Naive thymus-derived CD4-positive, alpha-beta T cell (primary cell): ENCODE measurements at regions not wholly inside any gene's neighbourhood (a gene's known extent, or its start where the extent isn't known, plus 50 kb on each side); places are given as distances from the start of the nearest gene placed in this dataset.
"Not testable (repeated sequence)": the region's sequence is repeated elsewhere in the genome, so short reads cannot be mapped to it uniquely, and the experiment has no call there.

Experiments used
- ATAC-seq: fragments of 150-1000 bp; cut with Tn5 transposase; 2 replicates; pipeline ENCODE4 v1.10.0; 2021; ENCODE audit warnings: mild to moderate bottlenecking, moderate library complexity
- CTCF ChIA-PET: fragments of 350-600 bp; sonication (Branson Sonifier 250); formaldehyde crosslinking; loops from one replicate; lab custom pipeline; 2021; ENCODE audit warnings: antibody characterized with exemption; lab: Charles Lee
- POLR2A ChIA-PET: fragments of 350-600 bp; sonication (Branson Sonifier 250); formaldehyde crosslinking; loops from one replicate; lab custom pipeline; 2021; ENCODE audit warnings: antibody characterized with exemption, inconsistent platforms; lab: Charles Lee
- DNase-seq, 9 donors: peaks; one replicate each; pipeline versions ENCODE4 v3.0.0 to v3.0.0-alpha.2; 2020 to 2022; ENCODE audit warnings: mixed read lengths in 1 of 9
- H3K27ac ChIP-seq: one replicate; pipeline ENCODE4 v1.7.0; 2013; ENCODE audit warnings: mild to moderate bottlenecking, low read depth, low read length, moderate library complexity
- H3K27me3 ChIP-seq, 2 donors: one replicate each; pipeline ENCODE4 v1.7.0; 2013; ENCODE audit warnings: low read length in 2 of 2, mild to moderate bottlenecking in 2 of 2, moderate library complexity in 2 of 2; ENCODE audit not compliant: control insufficient read depth in 2 of 2, insufficient read depth in 2 of 2
- H3K36me3 ChIP-seq, 3 experiments: 1 replicate in 2 of 3; 2 replicates in 1 of 3; pipeline ENCODE4 v1.7.0; 2013; ENCODE audit warnings: low read length in 3 of 3, mild to moderate bottlenecking in 3 of 3, moderate library complexity in 1 of 3; ENCODE audit not compliant: insufficient read depth in 3 of 3, control insufficient read depth in 2 of 3
- H3K4me1 ChIP-seq, 2 donors: one replicate each; pipeline ENCODE4 v1.7.0; 2013; ENCODE audit warnings: low read length in 2 of 2, mild to moderate bottlenecking in 2 of 2, moderate library complexity in 1 of 2; ENCODE audit not compliant: control insufficient read depth in 2 of 2, insufficient read depth in 2 of 2
- H3K4me3 ChIP-seq: 2 replicates; pipeline ENCODE4 v1.7.0; 2013; ENCODE audit warnings: mild to moderate bottlenecking, low read length
- H3K9me3 ChIP-seq, 3 experiments: 1 replicate in 2 of 3; 2 replicates in 1 of 3; pipeline ENCODE4 v1.7.0; 2013; ENCODE audit warnings: low read length in 3 of 3; ENCODE audit not compliant: control insufficient read depth in 2 of 3
- H3K27ac Mint-ChIP-seq, 9 donors: one replicate each; pipeline ENCODE4 v1.8.0; 2020 to 2022; ENCODE audit warnings: mixed read lengths in 9 of 9, mild to moderate bottlenecking in 8 of 9, moderate library complexity in 5 of 9, inconsistent platforms in 2 of 9
- H3K27me3 Mint-ChIP-seq, 5 donors: one replicate each; pipeline ENCODE4 v1.8.0; 2021 to 2022; ENCODE audit warnings: mixed read lengths in 5 of 5, mild to moderate bottlenecking in 1 of 5
- H3K36me3 Mint-ChIP-seq, 5 donors: one replicate each; pipeline ENCODE4 v1.8.0; 2020 to 2022; ENCODE audit warnings: mixed read lengths in 5 of 5, mild to moderate bottlenecking in 3 of 5, inconsistent platforms in 1 of 5
- H3K4me1 Mint-ChIP-seq, 7 donors: one replicate each; pipeline ENCODE4 v1.8.0; 2020 to 2022; ENCODE audit warnings: mixed read lengths in 7 of 7, mild to moderate bottlenecking in 3 of 7, inconsistent platforms in 1 of 7
- H3K4me3 Mint-ChIP-seq, 10 donors: one replicate each; pipeline ENCODE4 v1.8.0; 2020 to 2022; ENCODE audit warnings: mild to moderate bottlenecking in 10 of 10, mixed read lengths in 10 of 10, moderate library complexity in 6 of 10, inconsistent platforms in 2 of 10
- H3K9me3 Mint-ChIP-seq, 11 donors: one replicate each; pipeline ENCODE4 v1.8.0; 2020 to 2022; ENCODE audit warnings: mixed read lengths in 11 of 11, mild to moderate bottlenecking in 4 of 11, inconsistent platforms in 1 of 11, moderate library complexity in 1 of 11
- intact Hi-C, 2 donors: fragments of 100-400 bp; cut with micrococcal nuclease; formaldehyde crosslinking; loops; one replicate each; pipeline ENCODE4 v1.15.1; 2023

DNA sequence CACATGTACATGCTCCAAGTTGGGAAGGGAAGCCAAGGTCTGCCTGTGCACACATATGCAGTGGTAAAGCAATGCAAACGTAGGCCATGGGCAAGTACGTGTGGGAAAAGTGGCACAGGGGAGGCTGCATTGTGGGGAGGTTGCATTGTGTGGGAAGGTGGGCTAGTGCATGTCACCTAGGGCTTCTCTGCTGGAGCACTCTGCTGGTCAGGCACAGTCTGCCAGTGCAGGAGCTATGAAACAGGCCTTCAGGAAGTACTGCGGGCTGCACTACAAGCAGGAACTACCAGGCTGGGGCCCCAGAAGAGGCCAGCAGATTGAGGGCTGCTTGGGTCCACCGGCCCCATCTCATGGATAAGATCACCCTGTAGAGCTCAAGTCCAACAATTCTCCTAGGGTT, 1694.6 kb upstream of the CDH6 start:
- Mint-ChIP-seq H3K27ac (no peak overlapping the region), H3K4me1 (no peaks in the 10 kb centered on the region), H3K27me3 (peaks cover 0 to 5% (median 0%) of the 10 kb centered on the region in 5 donors), H3K9me3 (peaks cover 5 to 51% (median 34%) of the 10 kb centered on the region in 11 donors), H3K4me3 (no peak overlapping the region), H3K36me3 (peaks cover 0 to 4% (median 0%) of the 10 kb centered on the region in 5 donors)
- Histone ChIP-seq H3K4me3 (no peak overlapping the region), H3K4me1 (no peaks in the 10 kb centered on the region), H3K9me3 (peaks cover 0 to 6% (median 0%) of the 10 kb centered on the region in 3 experiments), H3K36me3 (no peaks in the 10 kb centered on the region), H3K27ac (no peak overlapping the region), H3K27me3 (no peaks in the 10 kb centered on the region)
- intact Hi-C loops = no loop called here
- ATAC-seq (no peak), DNase-seq (no peak)
- ChIA-PET CTCF (no interaction called here), POLR2A (no interaction called here)

DNA sequence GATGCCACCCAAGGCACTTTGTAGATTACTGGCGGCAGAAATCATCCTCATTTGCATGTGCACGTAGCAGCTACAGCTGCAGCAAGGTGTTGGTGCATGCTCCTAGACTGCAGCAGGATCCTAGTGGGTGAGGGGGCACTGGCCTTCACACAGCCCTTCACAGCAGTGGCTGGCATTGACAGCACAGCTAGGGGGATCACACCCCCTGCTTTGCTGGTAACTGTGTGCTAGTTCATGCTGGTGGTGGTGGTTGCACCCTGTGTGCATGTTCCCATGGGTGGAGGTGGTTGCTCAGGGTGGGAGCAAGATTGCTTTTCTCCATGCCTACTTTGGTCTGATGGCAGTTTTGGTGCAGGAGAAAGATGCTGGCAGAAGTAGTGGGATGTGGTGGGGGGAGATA, 1695.1 kb upstream of the CDH6 start:
- Histone ChIP-seq H3K36me3 (no peaks in the 10 kb centered on the region), H3K9me3 (peaks cover 0 to 6% (median 0%) of the 10 kb centered on the region in 3 experiments), H3K27ac (no peak overlapping the region), H3K27me3 (no peaks in the 10 kb centered on the region), H3K4me1 (no peaks in the 10 kb centered on the region), H3K4me3 (no peak overlapping the region)
- ATAC-seq (no peak), DNase-seq (no peak)
- H3K36me3 Mint-ChIP-seq = peaks cover 0 to 4% (median 0%) of the 10 kb centered on the region in 5 donors
- no peaks in the 10 kb centered on the region for H3K4me1 Mint-ChIP-seq
- peaks cover 0 to 5% (median 0%) of the 10 kb centered on the region in 5 donors for H3K27me3 Mint-ChIP-seq
- H3K27ac Mint-ChIP-seq = no peak overlapping the region
- POLR2A ChIA-PET = no interaction called here
- CTCF ChIA-PET = no interaction called here
- H3K4me3 Mint-ChIP-seq = no peak overlapping the region
- H3K9me3 Mint-ChIP-seq = peaks cover 5 to 51% (median 34%) of the 10 kb centered on the region in 11 donors
- intact Hi-C loops = no loop called here

DNA sequence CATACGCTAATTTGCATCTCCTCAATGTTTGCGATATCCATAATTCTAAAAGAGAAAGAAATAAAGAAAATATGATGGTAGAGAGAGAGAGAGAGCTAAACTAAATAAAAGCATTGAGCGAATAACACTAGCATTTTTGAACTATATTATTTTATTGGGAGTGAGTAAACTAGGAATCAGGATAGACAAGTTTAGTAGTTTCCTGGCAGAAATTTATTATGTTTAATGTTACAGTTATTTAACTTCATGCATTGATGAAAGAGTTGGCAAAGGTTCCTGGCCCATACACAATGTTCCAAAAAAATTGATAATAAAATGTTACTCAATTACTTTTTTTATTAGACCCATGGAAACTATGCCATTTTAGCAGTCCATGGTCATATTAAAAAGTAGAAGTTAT, 1708.2 kb upstream of the CDH6 start:
- Histone ChIP-seq H3K9me3 (no peaks in the 10 kb centered on the region), H3K27ac (no peak overlapping the region), H3K4me3 (no peak overlapping the region), H3K27me3 (no peaks in the 10 kb centered on the region), H3K36me3 (no peaks in the 10 kb centered on the region), H3K4me1 (no peaks in the 10 kb centered on the region)
- Mint-ChIP-seq H3K27me3 (no peaks in the 10 kb centered on the region), H3K9me3 (peaks cover 0 to 31% (median 9%) of the 10 kb centered on the region in 11 donors), H3K27ac (no peak overlapping the region), H3K4me3 (no peak overlapping the region), H3K36me3 (no peaks in the 10 kb centered on the region), H3K4me1 (no peaks in the 10 kb centered on the region)
- ChIA-PET POLR2A (no interaction called here), CTCF (no interaction called here)
- DNase-seq (no peak), ATAC-seq (no peak)
- intact Hi-C loops = no loop called here

DNA sequence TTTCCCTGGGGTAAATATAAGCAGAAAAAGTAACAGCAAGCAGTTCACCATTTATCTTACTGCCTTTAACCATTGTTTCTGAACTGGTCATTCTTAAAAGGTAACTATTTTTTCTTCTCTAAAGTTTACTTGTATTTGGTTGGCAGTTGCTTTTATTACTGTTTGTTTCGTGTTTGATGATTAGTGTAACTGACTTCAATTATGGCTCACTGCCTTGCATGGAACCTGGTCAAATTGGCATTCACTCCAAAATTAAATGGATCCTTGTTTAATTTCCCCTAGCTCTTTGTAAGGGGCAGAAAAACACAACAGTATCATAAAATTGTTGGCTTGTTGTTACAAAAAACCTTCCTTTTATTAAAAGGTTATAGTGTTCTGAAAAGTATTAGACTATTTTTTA, 1723.9 kb upstream of the CDH6 start:
- no peaks in the 10 kb centered on the region for H3K9me3 ChIP-seq

DNA sequence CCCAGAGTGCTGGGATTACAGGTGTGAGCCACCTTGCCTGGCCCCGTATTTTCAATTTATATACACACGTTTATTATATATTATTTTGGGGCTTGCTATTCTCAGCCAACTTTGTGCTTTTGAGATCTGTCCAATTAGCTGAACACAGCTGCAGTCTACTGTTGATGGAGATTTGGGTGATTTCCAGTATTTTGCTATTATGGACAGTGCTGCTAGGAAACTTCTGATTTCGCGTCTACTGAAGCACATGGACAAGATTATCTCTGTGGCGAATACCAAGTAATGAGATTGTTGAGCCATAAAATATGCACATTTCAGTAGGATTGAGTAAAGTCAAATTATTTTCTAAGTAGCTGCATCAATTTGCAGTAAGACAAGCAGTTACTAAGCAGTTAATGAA, 1731.2 kb upstream of the CDH6 start:
- intact Hi-C loops = no loop called here
- no peak overlapping the region for H3K4me3 Mint-ChIP-seq
- Histone ChIP-seq H3K36me3 (no peaks in the 10 kb centered on the region), H3K4me1 (no peaks in the 10 kb centered on the region), H3K27ac (no peak overlapping the region), H3K9me3 (no peaks in the 10 kb centered on the region), H3K27me3 (no peaks in the 10 kb centered on the region), H3K4me3 (no peak overlapping the region)
- H3K9me3 Mint-ChIP-seq = peaks cover 0 to 13% (median 3%) of the 10 kb centered on the region in 11 donors
- ATAC-seq = no peak
- ChIA-PET CTCF (interaction anchor here (0.7 kb wide), 1 partner anchor 158 kb away, joined by 3 read pairs; no protein-coding TSS in a partner anchor), POLR2A (no interaction called here)
- DNase-seq = no peak
- no peaks in the 10 kb centered on the region for H3K27me3 Mint-ChIP-seq
- no peak overlapping the region for H3K27ac Mint-ChIP-seq
- H3K36me3 Mint-ChIP-seq = no peaks in the 10 kb centered on the region
- H3K4me1 Mint-ChIP-seq = no peaks in the 10 kb centered on the region

More for the DNA sequence above, 1723.9 kb upstream of the CDH6 start:
- Mint-ChIP-seq H3K9me3 (peaks cover 0 to 26% (median 11%) of the 10 kb centered on the region in 11 donors), H3K27me3 (no peaks in the 10 kb centered on the region), H3K4me1 (no peaks in the 10 kb centered on the region), H3K27ac (no peak overlapping the region), H3K36me3 (no peaks in the 10 kb centered on the region), H3K4me3 (no peak overlapping the region)
- Histone ChIP-seq H3K4me1 (no peaks in the 10 kb centered on the region), H3K36me3 (no peaks in the 10 kb centered on the region), H3K4me3 (no peak overlapping the region), H3K27me3 (no peaks in the 10 kb centered on the region), H3K27ac (no peak overlapping the region)
- ChIA-PET POLR2A (no interaction called here), CTCF (no interaction called here)
- DNase-seq (no peak), ATAC-seq (no peak)
- intact Hi-C loops = no loop called here

DNA sequence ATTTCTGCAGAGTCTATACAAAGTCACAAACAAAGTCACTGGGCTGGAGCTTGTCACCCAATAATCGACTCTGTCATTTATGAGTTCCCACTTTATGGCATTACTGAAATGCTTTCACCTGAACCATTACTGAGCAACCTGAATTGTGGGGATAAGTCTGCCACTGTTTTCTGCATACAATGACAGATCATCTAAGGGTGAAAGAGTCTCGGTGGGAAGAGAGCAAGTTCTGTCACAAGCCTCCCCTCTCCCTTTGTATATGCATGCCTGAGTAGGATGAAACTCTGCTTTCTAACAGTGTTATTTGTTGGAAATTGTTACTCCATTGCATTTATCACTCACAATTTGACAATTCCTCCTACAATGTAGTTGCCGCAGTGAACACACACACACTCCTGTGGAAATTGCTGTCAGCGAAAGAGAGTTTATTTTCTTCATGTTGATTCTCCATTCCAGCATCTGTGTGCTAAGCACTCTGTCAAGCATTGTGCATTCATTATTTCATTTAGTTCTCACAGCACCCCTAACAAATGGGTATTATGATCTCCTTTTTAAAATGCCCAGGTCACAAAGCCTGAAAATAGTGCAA, 1732.4 kb upstream of the CDH6 start:
- Mint-ChIP-seq H3K27me3 (no peaks in the 10 kb centered on the region), H3K4me1 (no peaks in the 10 kb centered on the region), H3K27ac (no peak overlapping the region), H3K4me3 (no peak overlapping the region), H3K36me3 (no peaks in the 10 kb centered on the region), H3K9me3 (peaks cover 0 to 7% (median 0%) of the 10 kb centered on the region in 11 donors)
- DNase-seq (no peak), ATAC-seq (no peak)
- H3K9me3 ChIP-seq = no peaks in the 10 kb centered on the region
- H3K36me3 ChIP-seq = no peaks in the 10 kb centered on the region
- no peaks in the 10 kb centered on the region for H3K4me1 ChIP-seq
- ChIA-PET CTCF (no interaction called here), POLR2A (interaction anchor here (0.7 kb wide), 1 partner anchor 553 kb away, joined by 5 read pairs; no protein-coding TSS in a partner anchor)
- H3K27ac ChIP-seq = no peak overlapping the region
- no peaks in the 10 kb centered on the region for H3K27me3 ChIP-seq
- H3K4me3 ChIP-seq = no peak overlapping the region
- intact Hi-C loops = no loop called here

DNA sequence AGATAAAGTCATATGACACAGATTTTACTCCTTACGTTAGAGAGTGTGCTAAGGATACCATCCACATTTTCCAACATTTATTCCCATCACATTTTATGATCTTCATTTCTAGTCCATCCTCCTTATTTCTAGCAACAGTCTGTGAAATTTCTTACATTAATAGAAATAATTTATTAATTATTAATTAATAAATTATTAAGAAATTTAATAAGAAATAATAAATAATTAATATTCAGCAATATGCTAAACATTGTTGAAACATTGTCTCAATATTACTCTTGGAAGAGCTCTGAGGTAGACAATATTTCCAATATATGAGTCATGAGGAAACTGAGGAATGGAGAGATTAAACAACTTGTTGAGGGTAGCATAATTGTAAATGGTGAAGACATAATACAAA, 1742.5 kb upstream of the CDH6 start:
- H3K4me3 Mint-ChIP-seq, H3K36me3 ChIP-seq, H3K4me3 ChIP-seq, H3K27me3 Mint-ChIP-seq, H3K9me3 ChIP-seq, ATAC-seq, DNase-seq, H3K36me3 Mint-ChIP-seq, H3K4me1 ChIP-seq, H3K27me3 ChIP-seq, H3K27ac Mint-ChIP-seq, POLR2A ChIA-PET, CTCF ChIA-PET, intact Hi-C loops, H3K27ac ChIP-seq, H3K4me1 Mint-ChIP-seq: not testable (repeated sequence)
- peaks cover 0 to 27% (median 2%) of the 10 kb centered on the region in 11 donors for H3K9me3 Mint-ChIP-seq
